ENCODE measurements at regions not wholly inside any gene's neighbourhood (a gene's known extent, or its start where the extent isn't known, plus 50 kb on each side); places are given as distances from the start of the nearest gene placed in this dataset.
"Not testable (repeated sequence)": the region's sequence is repeated elsewhere in the genome, so short reads cannot be mapped to it uniquely, and the experiment has no call there.

- no peak for DNase-seq (ENCODE audit: low spot score)
Measured at GRCh38 chr4:187332141-187332540, 608.5 kb upstream of the FAT1 start.

- DNase-seq (ENCODE audit: low spot score): peak; percentile 81
Measured at GRCh38 chr4:187333151-187333550, 609.5 kb upstream of the FAT1 start.

GRCh38 chr4:187335339-187335738 lies 611.7 kb upstream of the FAT1 start:
- no peak for DNase-seq (ENCODE audit: low spot score)

- no peak for DNase-seq (ENCODE audit: low spot score)
Measured at GRCh38 chr4:187354740-187355139, 631.1 kb upstream of the FAT1 start.

GRCh38 chr4:187357045-187357643 lies 633.5 kb upstream of the FAT1 start:
- no peak for DNase-seq (ENCODE audit: low spot score)

GRCh38 chr4:187357821-187358220 lies 634.2 kb upstream of the FAT1 start:
- no peak for DNase-seq (ENCODE audit: low spot score)

GRCh38 chr4:187362937-187363857 lies 632.4 kb upstream of the ZFP42 start:
- DNase-seq (ENCODE audit: low spot score): no peak

GRCh38 chr4:187364401-187364800 lies 631.2 kb upstream of the ZFP42 start:
- no peak for DNase-seq (ENCODE audit: low spot score)

GRCh38 chr4:187364851-187365250 lies 630.7 kb upstream of the ZFP42 start:
- no peak for DNase-seq (ENCODE audit: low spot score)

- DNase-seq (ENCODE audit: low spot score): no peak
Measured at GRCh38 chr4:187366530-187366929, 629.0 kb upstream of the ZFP42 start.

- DNase-seq (ENCODE audit: low spot score): no peak
Measured at GRCh38 chr4:187370918-187371317, 624.7 kb upstream of the ZFP42 start.

GRCh38 chr4:187378441-187378840 lies 617.1 kb upstream of the ZFP42 start:
- no peak for DNase-seq (ENCODE audit: low spot score)

- DNase-seq (ENCODE audit: low spot score): no peak
Measured at GRCh38 chr4:187380181-187380581, 615.4 kb upstream of the ZFP42 start.

- DNase-seq (ENCODE audit: low spot score): no peak
Measured at GRCh38 chr4:187383181-187383580, 612.4 kb upstream of the ZFP42 start.

- DNase-seq (ENCODE audit: low spot score): no peak
Measured at GRCh38 chr4:187387739-187388138, 607.8 kb upstream of the ZFP42 start.

GRCh38 chr4:187389420-187389819 lies 606.2 kb upstream of the ZFP42 start:
- DNase-seq (ENCODE audit: low spot score): no peak

GRCh38 chr4:187390646-187391045 lies 604.9 kb upstream of the ZFP42 start:
- DNase-seq (ENCODE audit: low spot score): no peak

GRCh38 chr4:187393531-187394344 lies 601.8 kb upstream of the ZFP42 start:
- no peak for DNase-seq (ENCODE audit: low spot score)

- no peak for DNase-seq (ENCODE audit: low spot score)
Measured at GRCh38 chr4:187396106-187396505, 599.5 kb upstream of the ZFP42 start.

- not testable (repeated sequence) for DNase-seq (ENCODE audit: low spot score)
Measured at GRCh38 chr4:187408447-187408846, 587.1 kb upstream of the ZFP42 start.

- DNase-seq (ENCODE audit: low spot score): no peak
Measured at GRCh38 chr4:187413564-187414358, 581.8 kb upstream of the ZFP42 start.

GRCh38 chr4:187414716-187415115 lies 580.9 kb upstream of the ZFP42 start:
- no peak for DNase-seq (ENCODE audit: low spot score)

All from A172 (cell line).